ENCODE measurements at regions not wholly inside any gene's neighbourhood (a gene's known extent, or its start where the extent isn't known, plus 50 kb on each side); places are given as distances from the start of the nearest gene placed in this dataset.

GRCh38 chr1:204001166-204001901 is 71.6 kb upstream of the SOX13 start:
- Histone ChIP-seq H3K4me1 (no peaks in the 10 kb centered on the region), H3K36me3 (no peaks in the 10 kb centered on the region), H3K9me3 (no peaks in the 10 kb centered on the region), H3K4me3 (no peak overlapping the region), H3K27ac (no peak overlapping the region), H3K27me3 (no peaks in the 10 kb centered on the region)
- TF ChIP-seq CTCF (IDR thresholded peaks at IDR 0.05), result no peak
- 93% methylated on average over 2 of the region's 2 CpGs for WGBS, 2 donors
- ATAC-seq, result no peak
- DNase-seq, result no peak
- intact Hi-C loops (cut with DNase I), result no loop called here
- no peak for FAIRE-seq

GRCh38 chr1:204002614-204003013 is 70.3 kb upstream of the SOX13 start:
- no peak for ATAC-seq
- no peaks in the 10 kb centered on the region for H3K36me3 ChIP-seq
- 60 to 79% methylated on average over 3 of the region's 3 CpGs for WGBS, 2 donors
- no peak overlapping the region for H3K27ac ChIP-seq
- intact Hi-C loops (cut with DNase I), result no loop called here
- no peak for DNase-seq
- no peak overlapping the region for H3K4me3 ChIP-seq
- FAIRE-seq, result no peak
- H3K9me3 ChIP-seq, result no peaks in the 10 kb centered on the region
- no peaks in the 10 kb centered on the region for H3K4me1 ChIP-seq
- H3K27me3 ChIP-seq, result no peaks in the 10 kb centered on the region
- TF ChIP-seq CTCF (IDR thresholded peaks at IDR 0.05), result no peak

- intact Hi-C loops (cut with DNase I), result no loop called here
- no peaks in the 10 kb centered on the region for H3K27me3 ChIP-seq
- DNase-seq (no peak), FAIRE-seq (no peak), ATAC-seq (peak in 2 of 4 donors; percentile 48 to 60)
- no peak for TF ChIP-seq CTCF (IDR thresholded peaks at IDR 0.05)
- no peaks in the 10 kb centered on the region for H3K9me3 ChIP-seq
- WGBS, 2 donors, result 19 to 32% methylated on average over 1 of the region's 1 CpG
- no peaks in the 10 kb centered on the region for H3K4me1 ChIP-seq
- H3K27ac ChIP-seq, result no peak overlapping the region
- H3K36me3 ChIP-seq, result no peaks in the 10 kb centered on the region
- no peak overlapping the region for H3K4me3 ChIP-seq
Observed at GRCh38 chr1:204003536-204003935, 69.4 kb upstream of the SOX13 start.

GRCh38 chr1:204011426-204011825 is 61.5 kb upstream of the SOX13 start:
- FAIRE-seq (no peak), DNase-seq (no peak), ATAC-seq (no peak)
- Histone ChIP-seq H3K27me3 (no peaks in the 10 kb centered on the region), H3K27ac (no peak overlapping the region), H3K9me3 (no peaks in the 10 kb centered on the region), H3K4me3 (no peak overlapping the region), H3K36me3 (no peaks in the 10 kb centered on the region), H3K4me1 (no peaks in the 10 kb centered on the region)
- intact Hi-C loops (cut with DNase I), result no loop called here
- no peak for TF ChIP-seq CTCF (IDR thresholded peaks at IDR 0.05)
- WGBS, 2 donors, result 73 to 80% methylated on average over 5 of the region's 5 CpGs

- FAIRE-seq, result no peak
- no peaks in the 10 kb centered on the region for H3K27me3 ChIP-seq
- no peak overlapping the region for H3K4me3 ChIP-seq
- no peaks in the 10 kb centered on the region for H3K4me1 ChIP-seq
- 71 to 73% methylated on average over 8 of the region's 8 CpGs for WGBS, 2 donors
- intact Hi-C loops (cut with DNase I), result no loop called here
- H3K9me3 ChIP-seq, result no peaks in the 10 kb centered on the region
- TF ChIP-seq CTCF (IDR thresholded peaks at IDR 0.05), result no peak
- no peaks in the 10 kb centered on the region for H3K36me3 ChIP-seq
- H3K27ac ChIP-seq, result no peak overlapping the region
- ATAC-seq, result no peak
- no peak for DNase-seq
Observed at GRCh38 chr1:204013052-204013451, 59.9 kb upstream of the SOX13 start.
